Esophagus squamous epithelium (tissue), 4 donors: ENCODE measurements at regions not wholly inside any gene's neighbourhood (a gene's known extent, or its start where the extent isn't known, plus 50 kb on each side); places are given as distances from the start of the nearest gene placed in this dataset.

Experiments
- POLR2A ChIP-seq, 4 donors: fragments of 450-650 bp; IDR thresholded peaks; one replicate each; pipeline ENCODE4 v1.6.1; 2017; ENCODE audit warnings: antibody characterized with exemption in 4 of 4, mild to moderate bottlenecking in 4 of 4, moderate library complexity in 3 of 4
- TF ChIP-seq, protein P1 (sequence below), 6 experiments: fragments of 450-650 bp in 4 of 6; fragments of 200-600 bp in 2 of 6; sonication (generic) in 2 of 6; IDR thresholded peaks; one replicate each; pipeline ENCODE4 v1.5.1; 2016 to 2019; ENCODE audit warnings: antibody characterized with exemption in 6 of 6, mild to moderate bottlenecking in 4 of 6, moderate library complexity in 4 of 6

DNA sequence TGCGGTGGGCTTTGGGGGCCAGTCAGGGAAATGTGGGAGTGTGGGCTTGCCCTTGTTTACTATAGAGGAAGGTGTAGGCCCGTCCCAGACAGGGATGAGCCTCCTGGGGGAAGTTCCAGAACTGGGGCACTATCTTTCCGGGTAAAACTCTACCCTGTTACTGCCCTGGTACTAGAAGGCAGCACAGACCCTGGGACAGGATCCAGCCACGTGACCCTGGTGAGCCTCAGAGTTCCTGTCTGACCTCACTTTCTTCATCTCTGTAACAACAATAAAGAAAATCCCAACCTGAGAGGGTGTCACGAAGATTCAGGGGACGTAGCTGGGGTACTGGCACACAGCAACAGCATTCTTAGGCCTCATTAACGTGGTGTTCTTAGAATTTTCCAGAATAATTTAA is 239.6 kb upstream of the FOXF1 start:
- TF ChIP-seq, protein P1, sequence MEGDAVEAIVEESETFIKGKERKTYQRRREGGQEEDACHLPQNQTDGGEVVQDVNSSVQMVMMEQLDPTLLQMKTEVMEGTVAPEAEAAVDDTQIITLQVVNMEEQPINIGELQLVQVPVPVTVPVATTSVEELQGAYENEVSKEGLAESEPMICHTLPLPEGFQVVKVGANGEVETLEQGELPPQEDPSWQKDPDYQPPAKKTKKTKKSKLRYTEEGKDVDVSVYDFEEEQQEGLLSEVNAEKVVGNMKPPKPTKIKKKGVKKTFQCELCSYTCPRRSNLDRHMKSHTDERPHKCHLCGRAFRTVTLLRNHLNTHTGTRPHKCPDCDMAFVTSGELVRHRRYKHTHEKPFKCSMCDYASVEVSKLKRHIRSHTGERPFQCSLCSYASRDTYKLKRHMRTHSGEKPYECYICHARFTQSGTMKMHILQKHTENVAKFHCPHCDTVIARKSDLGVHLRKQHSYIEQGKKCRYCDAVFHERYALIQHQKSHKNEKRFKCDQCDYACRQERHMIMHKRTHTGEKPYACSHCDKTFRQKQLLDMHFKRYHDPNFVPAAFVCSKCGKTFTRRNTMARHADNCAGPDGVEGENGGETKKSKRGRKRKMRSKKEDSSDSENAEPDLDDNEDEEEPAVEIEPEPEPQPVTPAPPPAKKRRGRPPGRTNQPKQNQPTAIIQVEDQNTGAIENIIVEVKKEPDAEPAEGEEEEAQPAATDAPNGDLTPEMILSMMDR (IDR thresholded peaks at IDR 0.05): no peak
- TF ChIP-seq POLR2A (IDR thresholded peaks at IDR 0.05): no peak
